HG03175 (cell line): ENCODE measurements at regions not wholly inside any gene's neighbourhood (a gene's known extent, or its start where the extent isn't known, plus 50 kb on each side); places are given as distances from the start of the nearest gene placed in this dataset.
"Not testable (repeated sequence)": the region's sequence is repeated elsewhere in the genome, so short reads cannot be mapped to it uniquely, and the experiment has no call there.

Experiments used
- ATAC-seq: cut with Tn5 transposase; IDR thresholded peaks from one replicate; pipeline ENCODE4 v1.9.1; 2021; ENCODE audit warnings: mild to moderate bottlenecking, moderate library complexity; ENCODE audit not compliant: unreplicated experiment

- ATAC-seq, result no peak
Measured at GRCh38 chr5:109989161-109989560, 299.4 kb downstream of the MAN2A1 start.

- no peak for ATAC-seq
Measured at GRCh38 chr5:109989994-109990722, 300.4 kb downstream of the MAN2A1 start.

- ATAC-seq, result no peak
Measured at GRCh38 chr5:109990723-109991359, 301.1 kb downstream of the MAN2A1 start.

- no peak for ATAC-seq
Measured at GRCh38 chr5:109992264-109992915, 302.7 kb downstream of the MAN2A1 start.

DNA sequence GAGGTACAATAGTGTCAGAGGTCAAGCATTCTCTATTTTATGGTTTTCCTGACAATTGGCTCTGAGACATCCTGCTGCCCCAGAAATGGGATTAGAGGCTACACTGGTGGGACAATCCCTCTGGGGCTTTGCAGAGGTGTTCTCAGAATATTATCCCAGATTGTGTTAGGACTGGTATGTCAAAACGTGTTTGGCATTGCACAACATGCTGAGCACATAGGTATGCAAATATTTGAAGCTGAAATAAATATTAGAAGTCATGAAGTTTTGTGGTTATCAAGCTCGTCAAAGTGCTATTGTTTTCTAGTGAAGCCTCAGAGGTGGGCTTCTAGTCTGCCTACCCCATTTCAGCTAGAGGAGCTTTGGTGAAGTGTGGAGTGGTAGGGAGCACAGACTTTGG is 304.4 kb downstream of the MAN2A1 start:
- no peak for ATAC-seq

DNA sequence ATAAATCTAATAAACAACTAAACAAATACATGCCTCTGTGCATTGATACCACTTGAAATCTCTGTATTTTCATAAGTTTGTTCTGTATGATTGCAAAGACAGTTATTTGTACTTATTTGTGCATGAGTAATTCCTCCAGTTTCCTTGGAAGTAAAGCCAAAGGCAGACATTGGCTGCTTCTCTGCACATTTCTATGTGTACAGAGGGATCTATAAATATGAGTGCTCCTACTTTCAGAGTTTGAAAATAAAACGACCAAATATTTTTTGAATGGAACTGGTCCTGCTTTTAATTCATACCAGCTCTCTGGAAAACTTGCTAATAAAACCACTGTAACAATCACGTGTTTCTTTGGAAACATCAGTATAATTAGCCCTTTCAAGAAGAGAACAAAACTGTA is 306.5 kb downstream of the MAN2A1 start:
- no peak for ATAC-seq

- ATAC-seq, result no peak
Measured at GRCh38 chr5:109997161-109997560, 307.4 kb downstream of the MAN2A1 start.

- ATAC-seq, result no peak
Measured at GRCh38 chr5:109998208-109998607, 308.5 kb downstream of the MAN2A1 start.

DNA sequence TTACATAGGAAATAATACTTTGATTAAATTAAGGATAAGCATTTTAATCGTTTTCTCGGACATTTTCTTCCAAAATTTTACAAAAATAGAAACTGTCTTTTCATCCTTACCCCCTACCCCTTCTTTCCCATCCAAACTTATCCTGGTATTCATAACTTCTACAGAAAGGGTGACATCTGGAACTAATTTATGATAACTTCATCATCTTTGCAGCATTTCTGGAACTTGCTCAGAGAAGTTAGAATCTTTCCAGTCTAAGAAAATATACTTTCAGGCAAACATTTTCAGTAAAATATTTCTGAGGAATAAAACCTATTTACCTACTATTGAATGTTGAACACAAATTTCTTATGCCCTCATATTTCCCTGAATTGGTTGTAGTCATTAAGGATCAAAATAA is 309.0 kb downstream of the MAN2A1 start:
- no peak for ATAC-seq

- ATAC-seq, result no peak
Measured at GRCh38 chr5:110001648-110002047, 311.9 kb downstream of the MAN2A1 start.

DNA sequence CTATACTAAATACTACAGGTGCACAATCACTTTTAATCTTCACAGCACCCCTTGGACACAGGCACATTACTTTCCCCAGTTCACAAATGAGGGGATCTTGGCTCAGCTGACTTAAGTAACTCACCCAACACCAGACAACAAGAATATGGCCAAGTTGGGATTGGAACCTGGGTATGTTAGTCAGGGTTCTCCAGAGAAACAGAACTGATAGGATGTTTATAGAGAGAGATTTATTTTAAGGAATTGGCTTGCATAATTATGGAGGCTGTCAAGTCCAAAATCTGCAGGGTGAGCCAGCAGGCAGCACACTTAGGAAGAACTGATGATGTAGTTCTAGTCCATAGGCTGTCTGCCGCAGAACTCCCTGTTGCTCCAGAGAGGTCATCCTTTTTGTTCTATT is 312.9 kb downstream of the MAN2A1 start:
- no peak for ATAC-seq

GRCh38 chr5:110005907-110006562 is 316.3 kb downstream of the MAN2A1 start:
- not testable (repeated sequence) for ATAC-seq

DNA sequence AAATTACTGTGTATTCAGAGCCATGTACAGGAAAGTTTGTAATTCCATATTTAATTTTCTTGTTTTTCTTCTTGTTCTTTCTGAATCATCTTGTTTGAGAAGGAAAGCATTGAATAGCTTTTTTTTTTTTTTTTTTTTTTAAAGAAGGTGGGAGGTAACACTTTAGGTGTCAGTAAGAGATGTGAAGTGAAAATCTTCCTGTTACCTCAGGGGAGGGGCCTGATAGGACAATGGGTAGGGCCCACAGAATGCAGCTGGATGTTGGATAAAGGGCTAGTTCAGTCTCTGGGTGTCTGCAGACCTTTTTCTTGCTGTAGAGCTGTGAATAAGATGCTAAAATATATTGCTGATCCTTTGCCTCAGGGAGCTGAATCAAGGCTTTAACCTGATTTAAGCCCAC is 317.4 kb downstream of the MAN2A1 start:
- no peak for ATAC-seq

GRCh38 chr5:110008131-110008530 is 318.4 kb downstream of the MAN2A1 start:
- ATAC-seq, result no peak

DNA sequence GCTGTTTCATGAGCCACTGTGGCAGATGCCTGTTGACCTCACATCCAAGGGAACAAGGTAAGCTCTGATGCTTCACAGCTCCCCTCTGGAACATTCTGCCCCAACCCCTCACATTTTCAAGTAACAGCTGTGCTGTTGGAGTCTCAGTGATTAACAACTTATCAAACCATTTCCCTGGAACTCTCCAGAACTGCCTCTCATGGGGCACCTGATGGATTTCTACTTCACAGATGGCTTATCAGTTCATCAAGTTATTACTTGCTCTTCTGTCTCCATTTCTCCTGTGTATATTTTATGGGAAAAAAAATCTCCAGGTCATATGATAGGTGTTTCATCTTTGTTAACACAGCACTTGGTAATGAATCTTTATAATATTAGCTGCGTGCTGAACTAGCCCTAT is 322.4 kb downstream of the MAN2A1 start:
- ATAC-seq, result no peak

DNA sequence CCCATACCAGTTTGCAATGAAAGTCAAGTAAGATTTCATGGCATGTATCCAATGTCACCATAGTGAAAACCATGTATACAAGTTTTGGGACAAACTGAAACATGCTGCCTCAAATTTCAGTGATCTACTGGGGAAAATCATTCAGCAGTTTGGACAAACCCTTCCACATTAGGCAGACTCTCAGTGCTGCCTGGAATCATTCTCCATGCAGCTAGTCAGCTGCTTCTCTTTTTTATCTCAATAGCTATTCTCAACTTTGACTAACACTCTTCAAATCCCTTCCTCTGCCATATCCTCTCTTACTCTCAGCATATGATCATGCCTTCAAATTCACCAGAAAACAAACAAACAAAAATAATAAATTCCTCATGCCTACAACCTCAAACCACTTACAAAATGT is 323.3 kb downstream of the MAN2A1 start:
- no peak for ATAC-seq

GRCh38 chr5:110017854-110018253 is 328.1 kb downstream of the MAN2A1 start:
- ATAC-seq, result no peak

DNA sequence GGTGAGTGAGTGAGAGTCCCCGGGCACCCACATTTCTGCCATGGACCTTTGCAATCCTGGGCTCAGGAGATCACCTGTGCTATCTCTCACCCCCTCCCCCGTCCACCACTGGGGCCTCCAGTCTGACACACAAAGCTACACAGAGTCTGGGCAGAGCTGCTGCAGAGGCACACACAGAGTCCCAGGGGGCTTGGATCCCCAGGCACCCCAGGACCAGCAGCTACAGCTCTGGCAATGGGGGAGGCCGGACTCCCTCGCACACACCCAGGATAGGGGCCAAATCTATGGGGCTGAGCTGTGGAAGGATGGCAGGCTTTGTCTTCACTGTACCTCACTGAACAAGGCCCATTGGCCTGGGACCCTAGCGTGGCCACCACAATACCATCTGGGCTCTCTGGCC is 328.8 kb downstream of the MAN2A1 start:
- no peak for ATAC-seq

DNA sequence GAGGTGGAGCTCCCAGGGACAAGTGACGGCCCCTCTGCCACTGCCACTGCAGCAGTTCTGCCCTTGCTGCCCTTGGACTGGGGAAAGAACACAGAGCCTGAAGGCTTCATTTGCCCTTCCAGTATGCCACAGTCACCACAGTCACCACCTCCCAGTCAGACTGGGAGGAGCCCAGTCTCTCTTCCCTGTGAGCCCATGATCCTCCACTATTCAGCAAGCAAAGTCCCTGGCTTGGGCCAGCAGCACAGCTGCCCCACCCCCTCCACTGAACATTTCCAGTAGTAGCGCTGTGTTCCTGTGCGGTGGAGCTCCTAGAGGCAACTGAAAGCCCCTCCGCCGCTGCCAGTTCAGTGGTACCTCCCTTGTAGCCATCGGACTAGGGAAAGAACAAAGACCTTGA is 329.4 kb downstream of the MAN2A1 start:
- no peak for ATAC-seq

DNA sequence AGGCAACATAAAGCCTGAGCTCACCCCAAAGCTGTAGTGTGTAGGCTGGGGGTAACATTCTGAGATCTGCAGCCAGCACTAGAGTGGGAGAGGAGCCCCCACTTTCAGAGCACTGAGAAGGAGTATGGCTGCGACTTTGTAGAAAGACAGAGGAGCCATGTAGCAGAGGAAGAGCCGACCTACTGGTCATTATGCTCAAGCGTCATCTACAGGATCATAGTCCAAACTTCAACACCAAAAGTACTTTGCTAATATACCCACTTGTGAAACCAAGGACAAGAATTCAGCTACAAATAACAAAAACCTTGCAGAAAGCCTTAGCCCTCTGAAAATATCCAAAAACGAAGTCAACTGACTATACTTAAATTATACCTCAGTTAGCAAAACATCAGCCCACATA is 330.1 kb downstream of the MAN2A1 start:
- no peak for ATAC-seq

GRCh38 chr5:110021251-110021650 is 331.5 kb downstream of the MAN2A1 start:
- ATAC-seq, result no peak

DNA sequence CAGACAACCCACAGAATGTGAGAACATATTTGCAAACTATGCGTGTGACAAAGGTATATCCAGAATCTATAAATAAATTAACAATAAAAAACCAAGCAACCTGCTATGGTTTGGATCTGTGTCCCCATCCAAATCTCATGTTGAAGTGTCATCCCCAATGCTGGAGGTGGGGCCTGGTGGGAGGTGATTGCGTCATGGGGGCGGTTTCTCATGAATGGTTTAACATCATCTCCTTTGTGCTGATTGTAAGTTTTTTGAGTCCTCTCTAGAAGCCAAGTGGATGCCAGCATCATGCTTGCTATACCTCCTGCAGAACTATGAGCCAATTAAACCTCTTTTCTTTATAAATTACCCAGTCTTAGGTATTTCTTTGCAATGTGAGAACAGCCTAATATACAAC is 335.4 kb downstream of the MAN2A1 start:
- no peak for ATAC-seq
